ENCODE measurements at regions not wholly inside any gene's neighbourhood (a gene's known extent, or its start where the extent isn't known, plus 50 kb on each side); places are given as distances from the start of the nearest gene placed in this dataset.
A peak's percentile ranks its signal among the peaks of the same experiment; 100 is the strongest.

GRCh38 chr12:63226792-63227463, 75.9 kb upstream of the AVPR1A start:
- DNase-seq = no peak

DNA sequence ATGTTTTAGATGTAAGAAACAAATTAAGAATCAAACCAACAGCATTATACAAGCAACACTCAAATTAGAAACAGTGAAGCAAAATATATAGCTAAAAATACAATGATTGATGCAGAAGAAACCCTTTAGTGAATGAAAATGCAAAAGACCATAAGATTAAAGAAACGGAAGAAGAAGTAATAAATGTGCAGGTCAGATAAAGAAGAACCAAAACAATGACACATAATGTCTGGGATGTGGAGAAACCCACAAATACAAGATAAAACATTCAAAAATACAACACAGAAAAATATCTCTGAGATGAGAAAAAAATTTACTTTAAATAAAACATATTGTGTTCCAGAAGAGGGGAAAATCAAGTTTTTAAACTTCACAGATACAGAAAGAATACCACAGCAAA, 73.4 kb upstream of the AVPR1A start:
- peak; percentile 40 for DNase-seq

DNA sequence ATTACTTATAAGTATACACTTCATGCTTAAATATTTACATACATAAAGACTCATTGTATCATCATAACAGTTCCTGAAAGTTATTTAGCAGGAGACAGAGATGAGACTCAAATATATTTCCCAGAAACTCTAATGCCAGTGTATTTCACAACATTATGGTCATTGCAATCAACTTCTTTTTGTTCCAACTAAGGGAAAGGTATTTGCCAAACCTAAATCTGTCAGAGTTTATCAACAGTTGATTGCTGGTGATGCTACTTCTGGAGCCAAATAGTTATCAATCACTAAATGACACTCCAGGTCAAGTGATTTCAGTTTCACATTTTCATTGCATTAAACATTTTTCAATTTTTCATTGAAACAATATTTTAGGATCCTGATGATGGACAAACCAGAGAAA, 72.1 kb upstream of the AVPR1A start:
- no peak for DNase-seq

DNA sequence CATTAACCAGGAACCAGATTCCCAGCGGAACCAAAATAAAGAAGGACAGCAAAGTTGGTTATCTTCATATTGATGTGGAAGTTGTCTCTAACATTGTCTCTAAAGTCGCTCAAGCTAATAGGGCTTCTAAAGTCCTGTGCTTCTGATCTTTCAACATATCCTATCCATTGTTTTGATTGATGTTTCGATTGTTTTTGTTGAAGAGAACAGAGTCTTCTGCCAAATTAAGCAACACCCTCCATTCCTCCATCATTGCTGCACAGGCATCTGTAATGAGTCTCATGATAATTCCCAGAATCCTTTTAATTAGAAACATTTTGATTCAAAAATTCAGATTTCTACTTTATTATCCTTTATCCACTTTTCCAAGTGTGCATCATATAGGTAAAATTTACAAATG, 71.6 kb upstream of the AVPR1A start:
- DNase-seq = no peak

GRCh38 chr12:63220921-63221320, 69.9 kb upstream of the AVPR1A start:
- no peak for DNase-seq

DNA sequence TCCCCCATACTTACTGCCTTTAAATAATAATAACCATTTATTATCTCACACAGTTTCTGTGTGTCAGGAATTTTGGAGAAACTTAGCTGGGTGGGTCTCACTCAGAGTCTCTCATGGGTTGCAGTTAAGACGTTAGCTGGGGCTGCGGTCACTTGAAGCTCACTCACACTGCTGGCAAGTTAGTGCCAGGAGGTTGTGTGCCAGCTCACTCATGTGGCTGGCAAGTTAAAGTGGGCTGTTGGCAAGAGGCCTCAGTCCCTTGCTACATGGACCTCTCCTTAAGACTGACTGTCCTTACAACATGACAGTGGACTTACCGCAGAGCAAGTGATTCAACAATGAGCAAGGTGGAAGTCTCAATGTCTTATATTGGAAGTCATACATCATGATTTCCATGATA, 61.3 kb upstream of the AVPR1A start:
- no peak for DNase-seq

DNA sequence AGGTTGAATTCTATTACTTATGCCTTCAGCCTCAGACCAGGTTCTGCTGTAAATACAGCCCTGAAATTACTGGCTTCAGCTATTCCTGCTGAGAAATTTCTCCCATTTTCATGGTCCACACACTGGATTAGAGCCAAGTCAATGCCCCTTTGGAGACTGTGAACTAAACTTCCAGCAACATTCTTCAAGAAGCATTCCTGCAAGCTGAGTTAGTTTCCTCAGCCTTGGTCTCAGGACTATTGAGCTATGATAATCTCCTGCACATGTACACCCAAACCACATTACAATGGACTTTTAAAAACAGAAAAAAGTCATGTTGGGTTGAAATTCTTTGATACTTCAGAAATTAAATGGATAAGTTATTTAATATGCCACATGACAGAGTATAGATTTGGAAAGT, 58.0 kb upstream of the AVPR1A start:
- DNase-seq = no peak

DNA sequence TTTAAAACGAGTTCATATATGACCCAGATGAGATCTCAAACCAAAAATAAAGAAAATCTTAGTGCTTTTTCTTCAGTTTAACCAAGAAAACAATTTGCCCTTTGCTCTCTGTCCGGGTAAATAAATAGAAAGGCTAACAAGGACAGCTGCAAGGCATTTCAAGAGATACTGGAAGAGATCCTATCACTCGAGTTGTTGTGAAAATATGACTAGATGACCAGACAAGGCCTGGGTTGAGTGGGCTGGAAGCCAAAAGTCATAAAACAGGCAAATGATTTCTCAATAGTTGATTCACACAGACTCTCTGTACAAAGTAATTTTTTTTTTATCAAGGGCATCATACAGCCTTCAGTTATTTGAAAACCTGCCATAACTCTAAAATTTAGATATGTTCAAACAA, 55.9 kb upstream of the AVPR1A start:
- peak; percentile 67 for DNase-seq

DNA sequence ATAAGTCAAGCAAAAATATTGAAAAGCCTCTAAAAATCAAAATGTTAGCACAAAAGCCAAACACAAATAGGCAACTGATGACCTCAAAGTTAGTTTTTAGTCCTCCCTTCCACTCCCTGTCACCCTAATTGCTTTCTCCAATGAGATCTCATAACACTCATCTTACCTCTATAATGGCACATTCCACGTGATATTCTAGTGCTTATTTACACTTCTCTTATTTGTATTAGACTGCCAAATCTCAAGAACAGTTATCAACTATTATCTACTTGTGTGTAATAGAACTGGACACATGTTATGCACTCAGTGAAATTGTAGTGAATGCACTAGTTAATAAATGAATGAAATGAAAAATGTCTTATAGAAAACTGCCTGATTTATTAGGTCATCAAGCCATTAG, 55.5 kb upstream of the AVPR1A start:
- DNase-seq = no peak
